ENCODE measurements at regions not wholly inside any gene's neighbourhood (a gene's known extent, or its start where the extent isn't known, plus 50 kb on each side); places are given as distances from the start of the nearest gene placed in this dataset.

GRCh38 chr13:73146707-73147106, 87.9 kb downstream of the KLF5 start:
- TF ChIP-seq CTCF (IDR thresholded peaks at IDR 0.05) (no peak), POLR2A (IDR thresholded peaks at IDR 0.05) (no peak)

Measured in body of pancreas (tissue), 4 donors.